HG02852 (cell line): ENCODE measurements at regions not wholly inside any gene's neighbourhood (a gene's known extent, or its start where the extent isn't known, plus 50 kb on each side); places are given as distances from the start of the nearest gene placed in this dataset.
A peak's percentile ranks its signal among the peaks of the same experiment; 100 is the strongest.

Experiments
- ATAC-seq: cut with Tn5 transposase; IDR thresholded peaks from one replicate; pipeline ENCODE4 v1.9.1; 2021; ENCODE audit warnings: mild to moderate bottlenecking, moderate library complexity; ENCODE audit not compliant: unreplicated experiment

DNA sequence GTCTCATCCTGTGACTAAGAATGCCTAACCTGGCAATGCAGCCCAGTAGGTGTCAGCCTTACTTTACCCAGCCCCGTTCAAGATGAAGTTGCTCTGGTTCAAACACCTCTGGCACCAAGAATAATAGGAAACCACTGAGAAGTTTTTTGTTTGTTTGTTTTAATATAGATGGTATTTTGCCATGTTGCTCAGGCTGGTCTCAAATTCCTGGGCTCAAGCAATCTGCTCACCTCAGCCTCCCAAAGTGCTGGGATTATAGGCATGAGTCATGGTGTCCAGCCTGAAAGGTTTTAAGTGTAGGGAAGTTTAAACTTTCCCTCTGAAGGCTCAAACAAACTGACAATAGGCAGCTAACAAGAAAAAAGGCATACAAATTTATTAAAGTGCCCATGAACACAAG lies 51.2 kb upstream of the ABCC4 start:
- ATAC-seq = no peak

DNA sequence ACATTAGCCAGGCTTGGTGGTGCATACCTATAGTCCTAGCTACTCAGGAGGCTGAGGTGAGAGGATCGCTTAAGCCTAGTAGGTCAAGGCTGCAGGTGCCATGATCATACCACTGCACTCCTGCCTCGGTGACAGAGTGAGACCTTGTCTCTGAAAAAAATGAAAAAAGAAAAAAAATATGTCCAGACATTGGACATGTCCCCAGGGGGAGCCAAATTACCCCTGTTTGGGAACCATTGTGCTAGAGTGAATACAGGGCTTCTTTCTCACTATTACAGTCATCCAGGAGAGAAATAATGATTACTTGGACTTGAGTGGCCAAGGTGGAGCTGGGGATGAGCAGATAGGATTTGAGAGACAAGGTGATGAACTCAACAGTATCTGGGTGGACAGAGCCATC lies 52.9 kb upstream of the ABCC4 start:
- ATAC-seq = no peak

DNA sequence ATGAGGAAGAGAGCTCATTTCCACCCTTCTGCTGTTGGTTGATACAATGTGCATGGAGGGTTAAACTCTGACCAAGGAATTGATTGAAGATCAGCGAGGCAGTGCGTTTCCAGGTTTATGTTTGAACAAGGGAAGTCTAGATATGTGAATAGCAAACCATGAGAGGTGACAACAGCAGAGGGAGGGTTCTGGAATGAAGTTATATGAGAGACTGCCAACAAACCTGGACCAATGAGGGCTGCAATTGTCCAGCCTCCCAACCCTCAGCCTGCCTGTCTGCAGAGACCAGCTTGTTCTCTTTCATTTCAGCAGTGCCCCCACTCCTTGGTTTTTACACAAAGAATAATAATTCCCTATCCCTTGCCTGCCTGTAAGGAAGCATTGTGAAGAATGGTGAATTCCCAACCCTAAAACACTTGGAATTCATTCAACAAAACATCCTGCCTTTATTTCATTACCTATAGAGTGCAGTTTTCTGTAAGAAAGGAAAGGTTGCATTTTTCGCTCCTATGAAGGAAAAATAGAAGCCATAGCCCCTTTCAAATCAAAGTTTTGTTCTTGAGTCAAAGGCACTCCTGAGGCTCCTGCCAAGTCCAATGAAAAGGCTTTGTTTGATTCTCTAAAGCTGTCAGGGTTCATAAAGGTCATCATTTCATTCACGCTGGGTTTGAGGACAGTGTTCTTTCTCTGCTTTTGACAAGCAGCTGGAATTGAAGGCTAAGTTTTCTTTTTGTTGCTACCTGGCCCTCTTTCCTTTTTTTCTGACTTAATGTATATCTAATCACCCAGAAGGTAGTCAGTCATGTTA lies 53.6 kb upstream of the ABCC4 start:
- no peak for ATAC-seq

DNA sequence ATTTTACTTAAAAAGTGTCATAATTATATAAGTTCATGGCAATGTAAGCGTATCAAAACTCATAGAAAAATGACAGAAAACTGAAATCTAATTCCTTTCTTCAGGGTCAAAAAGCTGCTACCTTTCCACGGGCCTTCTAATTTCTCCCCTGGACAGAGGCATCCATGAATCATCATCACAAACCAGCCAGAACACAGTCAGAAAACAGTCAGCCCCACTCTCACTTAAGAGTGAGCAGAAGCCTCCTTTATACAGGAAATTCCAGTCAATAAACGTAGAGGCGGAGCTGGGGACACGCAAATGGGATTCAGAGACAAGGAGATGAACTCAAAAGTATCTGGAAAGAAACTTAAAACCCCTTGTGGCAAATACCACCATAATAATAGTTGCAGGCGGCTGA lies 54.2 kb upstream of the ABCC4 start:
- ATAC-seq = no peak

DNA sequence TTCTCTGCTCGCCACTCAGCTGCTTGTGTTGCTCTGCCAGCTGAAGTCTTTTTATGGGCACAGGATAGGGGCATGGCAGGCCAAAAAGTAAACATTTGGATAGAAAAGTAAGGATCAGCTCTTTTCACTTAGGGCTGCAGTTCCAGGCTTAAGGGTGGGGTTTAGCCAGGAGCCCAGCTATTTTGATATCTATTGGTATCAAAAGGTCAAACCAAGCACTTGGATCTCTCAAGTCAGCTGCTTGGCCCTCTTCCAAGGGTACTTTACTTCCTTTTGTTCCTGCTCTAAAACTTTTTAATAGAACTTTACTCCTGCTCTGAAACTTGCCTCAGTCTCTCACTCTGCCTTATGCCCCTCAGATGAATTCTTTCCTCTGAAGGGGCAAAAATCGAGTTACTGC lies 55.7 kb upstream of the ABCC4 start:
- ATAC-seq = no peak

DNA sequence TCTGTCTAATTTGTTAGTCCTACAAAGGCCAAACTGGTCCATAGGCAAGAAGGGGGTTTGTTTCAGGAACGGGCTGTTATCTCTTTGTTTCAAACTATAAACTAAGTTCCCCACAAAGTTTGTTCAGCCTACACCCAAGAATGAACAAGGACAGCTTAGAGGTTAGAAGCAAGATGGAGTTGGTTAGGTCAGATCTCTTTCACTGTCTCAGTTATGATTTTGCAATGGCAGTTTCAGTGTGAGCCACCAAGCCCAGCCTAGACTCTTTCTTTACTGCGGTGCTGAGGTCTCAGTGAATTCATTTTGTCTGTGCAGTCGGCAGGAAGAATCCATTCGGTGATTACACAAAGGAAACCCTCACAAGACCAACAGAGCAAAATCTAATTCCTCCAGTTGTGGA lies 56.6 kb upstream of the ABCC4 start:
- ATAC-seq = no peak

DNA sequence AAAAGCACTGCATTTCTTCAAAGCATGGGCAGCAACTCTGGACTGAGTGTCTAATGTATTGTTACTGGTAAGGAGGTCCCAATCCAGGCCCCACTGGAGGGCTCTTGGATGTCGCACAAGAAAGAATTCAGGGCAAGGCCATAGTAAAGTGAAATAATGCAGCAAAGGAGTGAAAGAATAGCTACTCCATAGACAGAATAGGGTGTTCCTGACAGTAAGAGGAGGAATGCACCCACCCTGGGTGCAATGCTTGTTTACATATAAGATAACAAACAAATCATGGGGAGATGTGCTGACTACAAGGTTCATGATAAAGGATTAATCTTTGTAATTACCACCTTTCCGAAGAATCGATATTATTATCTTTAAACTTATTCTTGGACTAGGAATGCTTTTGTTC lies 58.8 kb upstream of the ABCC4 start:
- no peak for ATAC-seq

DNA sequence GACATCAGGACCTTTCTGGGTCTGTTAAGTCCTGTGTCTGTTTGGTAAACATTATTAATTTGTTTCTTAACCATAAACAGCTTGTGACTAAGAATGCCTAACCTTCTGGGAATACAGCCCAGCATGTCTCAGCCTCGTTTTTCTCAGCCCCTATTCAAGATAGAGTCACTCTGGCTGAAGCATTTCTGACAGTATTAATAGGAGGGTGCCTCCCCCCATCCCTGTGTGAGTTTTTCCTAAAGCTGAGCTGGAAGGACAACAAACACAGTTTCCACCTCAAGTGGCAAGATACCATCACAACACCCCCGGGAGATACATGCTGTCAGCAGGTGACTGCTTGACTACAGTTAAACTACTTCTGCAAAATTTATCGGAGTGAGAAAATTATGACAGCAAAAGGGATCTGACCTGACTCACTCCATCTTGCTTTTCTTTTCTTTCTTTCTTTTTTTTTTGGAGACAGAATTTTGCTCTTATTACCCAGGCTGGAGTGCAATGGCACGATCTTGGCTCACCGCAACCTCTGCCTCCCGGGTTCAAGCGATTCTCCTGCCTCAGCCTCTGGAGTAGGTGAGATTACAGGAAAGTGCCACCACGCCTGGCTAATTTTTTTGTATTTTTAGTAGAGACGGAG lies 59.3 kb upstream of the ABCC4 start:
- no peak for ATAC-seq

DNA sequence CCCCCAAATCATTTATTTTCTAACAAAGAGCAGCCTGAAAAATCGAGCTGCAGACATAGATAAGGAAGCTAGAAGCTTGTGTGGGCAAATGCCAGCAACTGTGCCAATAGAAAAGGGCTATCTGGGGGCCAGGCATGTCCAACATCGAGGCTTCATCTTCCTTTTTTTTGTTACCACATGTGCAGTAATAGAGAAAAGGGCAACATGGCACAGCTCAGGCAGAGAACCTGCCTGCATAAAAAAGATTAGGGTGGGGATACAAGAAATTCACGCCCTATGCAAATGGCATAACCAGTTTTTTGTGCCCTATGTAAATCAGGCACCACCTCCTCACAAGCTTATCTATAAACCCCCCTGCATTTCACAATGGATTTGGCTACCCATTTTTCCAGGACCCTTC lies 60.4 kb upstream of the ABCC4 start:
- no peak for ATAC-seq

DNA sequence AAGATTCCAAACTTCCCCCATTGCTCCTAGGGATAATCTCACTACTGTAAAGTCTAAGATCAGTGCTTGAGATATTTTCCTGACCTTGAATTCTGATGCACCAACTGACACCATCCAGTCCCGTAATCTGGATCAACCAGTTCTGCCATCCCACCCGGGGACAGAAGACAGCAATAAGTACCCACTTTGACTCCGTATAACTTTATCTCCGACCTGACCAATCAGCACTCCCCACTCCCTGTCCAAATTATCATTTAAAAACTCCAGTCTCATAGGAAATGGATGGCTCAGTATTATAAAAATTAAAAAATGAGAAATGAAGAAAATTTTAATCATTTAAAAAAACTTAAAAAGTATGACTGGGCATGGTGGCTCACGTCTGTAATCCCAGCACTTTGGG lies 61.4 kb upstream of the ABCC4 start:
- no peak for ATAC-seq

DNA sequence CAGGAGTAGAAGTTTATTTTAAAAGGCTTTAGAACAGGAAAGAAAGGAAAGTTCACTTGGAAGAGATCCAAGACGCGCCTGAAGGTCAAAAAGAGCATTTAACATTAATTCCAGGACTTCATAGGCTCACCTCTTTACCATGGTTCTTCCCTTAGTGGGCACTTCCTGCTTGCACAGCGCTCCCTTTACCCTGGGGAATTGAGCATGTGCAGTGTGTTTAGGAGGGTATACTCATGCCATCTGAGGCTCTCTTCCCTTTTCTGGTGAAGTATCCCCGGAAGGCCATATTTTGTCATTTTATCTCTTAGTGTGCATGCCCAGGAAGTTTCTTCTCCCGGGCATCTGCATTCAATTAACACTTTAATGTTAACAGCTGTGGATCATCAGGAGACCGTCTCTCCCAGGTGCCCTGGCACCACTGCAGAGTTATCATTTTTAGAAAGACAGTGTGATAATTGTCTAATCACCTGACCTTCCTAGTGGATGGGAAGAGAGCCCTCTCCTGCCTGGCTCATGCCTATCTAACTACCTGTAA lies 66.1 kb upstream of the ABCC4 start:
- no peak for ATAC-seq

DNA sequence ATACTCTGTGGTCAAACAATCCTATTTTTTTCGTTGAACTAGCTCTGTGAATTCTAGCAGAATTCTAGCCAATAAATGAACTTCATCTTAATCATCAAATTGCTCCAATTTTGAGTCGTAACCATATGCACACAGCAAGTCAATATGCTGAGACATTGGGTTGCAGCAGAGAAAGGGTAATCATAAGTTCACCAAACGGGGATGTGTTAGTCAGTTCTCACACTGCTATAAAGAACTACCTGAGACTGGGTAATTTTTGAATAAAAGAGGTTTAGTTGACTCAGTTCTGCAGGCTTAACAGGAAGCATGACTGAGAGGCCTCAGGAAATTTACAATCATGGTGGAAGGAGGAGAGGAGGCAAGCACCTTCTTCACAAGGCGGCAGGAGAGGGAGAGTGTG lies 67.7 kb upstream of the ABCC4 start:
- ATAC-seq = no peak

DNA sequence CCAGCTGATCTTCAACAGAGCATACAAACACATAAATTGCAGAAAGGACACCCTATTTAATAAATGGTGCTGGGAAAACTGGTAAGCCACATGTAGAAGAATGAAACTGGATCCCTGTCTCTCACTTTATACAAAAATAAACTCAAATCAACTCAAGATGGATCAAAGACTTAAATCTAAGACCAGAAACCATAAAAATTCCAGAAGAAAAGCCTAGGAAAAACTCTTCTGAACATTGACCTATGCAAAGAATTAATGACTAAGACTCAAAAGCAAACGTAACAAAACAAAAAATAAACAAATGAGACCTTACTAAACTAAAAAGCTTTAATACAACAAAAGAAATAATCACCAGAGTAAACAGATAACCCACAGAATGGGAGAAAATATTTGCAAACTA lies 74.5 kb upstream of the ABCC4 start:
- ATAC-seq = no peak

DNA sequence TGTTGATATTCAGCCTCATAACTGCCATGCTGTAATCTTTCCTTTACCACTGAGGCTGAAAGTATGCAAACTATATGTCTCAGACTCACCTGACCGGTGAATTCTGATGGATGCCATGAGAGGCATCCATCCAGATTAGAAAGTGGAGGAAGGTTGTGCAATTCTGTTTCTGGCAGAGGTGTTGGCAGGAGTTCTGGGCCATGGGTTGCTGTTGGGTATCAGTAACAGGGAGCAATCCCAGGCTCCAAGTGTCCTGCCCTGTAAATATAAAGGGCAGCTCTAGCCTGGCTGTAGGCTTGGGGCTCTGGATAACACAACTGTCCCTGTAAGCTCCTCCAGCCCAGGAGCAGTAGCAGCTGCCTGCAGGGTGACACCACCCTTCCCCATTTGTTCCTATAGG lies 77.4 kb upstream of the ABCC4 start:
- no peak for ATAC-seq

DNA sequence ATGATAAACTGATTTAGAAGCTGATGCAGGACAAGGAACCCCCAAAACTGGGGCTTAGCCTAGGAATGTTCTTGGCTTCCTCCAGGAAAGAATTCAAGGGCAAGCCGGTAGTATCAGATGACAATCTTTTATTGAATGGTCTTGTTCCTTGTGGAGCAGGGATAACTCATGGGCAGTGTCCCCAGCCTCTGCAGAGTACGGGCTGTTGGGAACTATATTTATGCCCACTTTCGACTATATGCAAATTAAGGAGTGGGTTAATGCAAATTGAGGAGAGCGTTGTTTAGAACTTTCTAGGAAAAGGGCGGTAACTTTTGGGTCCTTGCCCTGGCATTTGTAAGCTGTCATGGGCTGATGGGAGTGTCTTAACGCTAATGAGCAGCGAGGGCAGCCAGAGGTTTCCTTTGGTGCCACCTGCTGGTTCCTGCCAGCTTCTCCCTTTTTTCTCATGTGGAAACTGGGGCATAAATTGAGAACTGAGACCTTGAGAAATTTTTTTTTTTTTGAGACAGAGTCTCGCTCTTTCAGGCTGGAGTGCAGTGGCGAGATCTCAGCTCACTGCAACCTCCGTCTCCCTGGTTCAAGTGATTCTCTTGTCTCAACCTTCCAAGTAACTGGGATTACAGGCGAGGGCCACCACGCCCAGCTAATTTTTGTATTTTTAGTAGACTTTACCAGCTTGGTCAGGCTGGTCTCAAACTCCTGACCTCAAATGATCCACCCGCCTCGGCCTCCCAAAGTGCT lies 79.4 kb upstream of the ABCC4 start:
- ATAC-seq = peak; percentile 79

DNA sequence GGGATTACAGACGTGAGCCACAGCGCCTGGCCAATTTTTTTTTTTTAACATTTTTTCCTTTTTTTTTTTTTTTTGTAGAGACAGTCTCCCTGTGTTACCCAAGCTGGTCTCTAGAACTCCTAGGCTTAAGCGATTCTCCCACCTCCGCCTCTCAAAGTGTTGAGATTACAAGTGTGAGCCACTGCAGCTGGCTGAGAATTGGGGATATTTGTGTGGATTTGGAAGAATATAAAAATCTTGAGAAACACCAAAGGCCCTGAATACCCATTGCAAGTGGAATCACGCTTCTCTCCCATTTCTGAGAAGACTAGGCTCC lies 79.9 kb upstream of the ABCC4 start:
- ATAC-seq = no peak

DNA sequence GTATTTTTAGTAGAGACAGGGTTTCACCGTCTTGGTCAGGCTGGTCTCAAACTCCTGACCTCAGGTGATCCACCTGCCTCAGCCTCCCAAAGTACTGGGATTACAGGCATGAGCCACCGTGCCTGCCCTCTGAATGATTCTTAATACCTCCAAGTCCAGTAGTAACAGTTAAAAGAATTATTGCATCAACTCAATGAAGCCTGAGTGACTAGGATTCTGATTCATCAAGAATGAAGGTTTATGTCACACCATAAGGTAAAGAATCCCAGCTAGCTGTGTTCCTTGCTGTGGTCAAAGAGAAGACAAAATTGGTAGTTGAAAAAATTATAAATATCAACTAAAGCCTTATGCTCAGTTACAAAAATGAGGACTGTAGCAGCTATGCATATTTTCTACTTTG lies 81.2 kb upstream of the ABCC4 start:
- ATAC-seq = no peak

DNA sequence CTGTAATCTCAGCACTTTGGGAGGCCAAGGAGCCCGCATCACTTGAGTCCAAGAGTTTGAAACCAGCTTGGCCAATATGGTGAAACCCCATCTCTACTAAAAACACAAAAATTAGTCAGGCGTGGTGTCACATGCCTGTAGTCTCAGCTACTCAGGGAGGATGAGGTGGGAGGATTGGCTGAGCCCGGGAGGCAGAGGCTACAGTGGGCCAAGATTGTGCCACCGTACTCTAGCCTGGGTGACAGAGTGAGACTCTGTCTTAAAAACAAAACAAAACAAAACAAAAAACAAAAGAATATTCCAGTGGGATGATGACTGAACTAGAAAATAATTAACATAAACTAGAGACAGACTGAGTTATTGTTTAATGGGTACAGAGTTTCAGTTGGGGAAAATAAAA lies 81.7 kb upstream of the ABCC4 start:
- no peak for ATAC-seq

DNA sequence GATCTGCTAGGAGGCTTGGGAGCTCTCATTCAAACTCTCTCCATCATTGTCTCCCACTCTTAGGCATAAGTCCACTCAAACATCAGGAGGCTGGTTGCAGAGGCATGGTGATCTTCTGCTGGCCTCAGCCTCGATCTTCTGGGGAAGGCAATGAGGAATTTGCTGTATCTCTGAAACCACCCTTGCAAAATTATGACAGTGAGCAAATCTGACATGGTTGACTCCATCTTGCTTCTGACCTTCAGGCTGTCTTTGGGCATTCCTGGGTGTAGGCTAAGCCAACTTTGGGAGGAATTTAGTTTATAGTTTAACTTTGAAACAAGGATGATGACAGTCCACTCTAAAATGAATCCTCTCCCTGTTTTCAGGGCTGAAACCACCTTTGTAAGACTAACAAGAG lies 84.1 kb upstream of the ABCC4 start:
- ATAC-seq = no peak

DNA sequence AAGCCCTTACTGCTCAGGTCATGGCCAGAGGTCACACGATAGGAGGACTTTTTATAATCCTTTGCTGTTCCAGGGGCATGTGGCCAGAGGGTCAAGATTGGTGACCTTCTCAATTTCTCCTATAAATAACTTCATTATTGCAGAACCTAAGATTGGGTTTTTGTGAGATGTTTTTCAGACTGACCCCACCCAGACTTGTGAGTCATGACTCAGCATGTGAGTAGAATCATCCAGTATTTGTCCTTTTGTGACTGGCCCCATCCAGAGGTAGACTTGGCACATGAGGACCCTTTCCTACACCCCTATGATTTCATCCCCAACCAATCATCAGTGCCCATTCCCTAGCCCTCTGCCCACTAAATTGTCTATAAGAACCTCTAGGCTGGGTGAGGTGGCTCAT lies 84.5 kb upstream of the ABCC4 start:
- ATAC-seq = no peak

DNA sequence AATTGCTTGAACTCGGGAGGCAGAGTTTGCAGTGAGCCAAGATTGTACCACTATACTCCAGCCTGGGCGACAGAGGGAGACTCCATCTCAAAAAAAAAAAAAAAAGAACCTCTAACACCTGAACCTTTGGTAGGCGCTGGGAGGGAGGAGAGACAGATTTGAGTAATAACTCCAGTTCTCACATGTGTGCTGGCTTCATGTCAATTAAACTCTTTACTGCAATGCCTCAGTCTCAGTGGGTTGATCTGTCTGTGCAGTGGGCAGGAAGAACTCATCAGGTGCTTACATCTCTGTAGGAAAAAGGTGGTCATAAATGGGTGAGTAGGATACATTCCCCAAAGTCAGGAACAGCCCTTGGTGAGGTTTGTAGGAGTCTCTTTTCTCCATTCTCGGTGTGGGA lies 85.1 kb upstream of the ABCC4 start:
- ATAC-seq = peak; percentile 32

DNA sequence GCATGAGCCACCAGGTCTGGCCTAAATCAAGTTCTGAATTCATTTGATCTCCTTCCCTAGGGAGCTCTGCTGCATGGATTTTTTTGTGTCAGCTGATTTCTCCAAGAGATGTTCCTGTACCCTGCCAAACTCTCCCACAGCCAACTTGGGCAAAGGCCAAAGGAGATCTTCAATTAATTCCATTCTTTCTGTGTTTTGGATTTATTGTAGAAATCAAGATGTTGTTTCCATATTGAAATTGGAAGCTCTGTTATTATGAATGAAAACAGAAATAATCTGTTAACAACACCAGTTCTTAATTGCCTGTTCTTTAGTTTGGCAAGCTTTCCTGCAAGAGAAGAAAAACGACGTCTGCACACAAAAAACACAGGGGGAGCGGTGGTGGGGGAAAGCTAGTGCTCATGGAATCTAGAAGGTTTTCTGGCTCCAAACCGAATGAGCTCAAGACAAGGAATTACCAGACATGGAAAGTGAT lies 86.5 kb upstream of the ABCC4 start:
- no peak for ATAC-seq
